Spinal cord (tissue), 9 donors: ENCODE measurements at regions not wholly inside any gene's neighbourhood (a gene's known extent, or its start where the extent isn't known, plus 50 kb on each side); places are given as distances from the start of the nearest gene placed in this dataset.
A peak's percentile ranks its signal among the peaks of the same experiment; 100 is the strongest.

Source experiments
- DNase-seq, 6 donors: peaks; one replicate each; pipeline versions ENCODE4 v3.0.0 to v3.0.0-alpha.2; 2013 to 2015; ENCODE audit warnings: low spot score in 6 of 6, low read depth in 4 of 6
- H3K27ac ChIP-seq: one replicate; pipeline ENCODE4 v1.5.1; 2013; ENCODE audit warnings: low read depth, low read length, control low read depth
- H3K27me3 ChIP-seq: one replicate; pipeline ENCODE4 v1.6.1; 2013; ENCODE audit warnings: low read length; ENCODE audit not compliant: control insufficient read depth, insufficient read depth
- H3K36me3 ChIP-seq: one replicate; pipeline ENCODE4 v1.6.1; 2013; ENCODE audit warnings: low read length; ENCODE audit not compliant: control insufficient read depth, insufficient read depth
- H3K4me1 ChIP-seq: one replicate; pipeline ENCODE4 v1.6.1; 2013; ENCODE audit warnings: low read length; ENCODE audit not compliant: control insufficient read depth, insufficient read depth
- H3K4me3 ChIP-seq: one replicate; pipeline ENCODE4 v1.5.1; 2013; ENCODE audit warnings: low read depth, low read length, control low read depth
- H3K9me3 ChIP-seq: one replicate; pipeline ENCODE4 v1.6.1; 2013; ENCODE audit warnings: low read length; ENCODE audit not compliant: control insufficient read depth, insufficient read depth
- WGBS: methylation state at CpG from one replicate; pipeline ENCODE4 v1.1.5; 2013; ENCODE audit warnings: missing lambda C conversion rate; ENCODE audit not compliant: insufficient coverage; 5-methylcytosine and 5-hydroxymethylcytosine counted together
- donor health status: healthy.

- H3K4me1 ChIP-seq, result no peaks in the 10 kb centered on the region
- no peaks in the 10 kb centered on the region for H3K27me3 ChIP-seq
- H3K27ac ChIP-seq, result no peak overlapping the region
- H3K36me3 ChIP-seq, result no peaks in the 10 kb centered on the region
- no peak overlapping the region for H3K4me3 ChIP-seq
- WGBS, result 88% methylated on average over 1 of the region's 1 CpG
- no peak for DNase-seq
- peaks cover 5% of the 10 kb centered on the region for H3K9me3 ChIP-seq
Observed at GRCh38 chr14:44372807-44373489, 134.1 kb downstream of the FSCB start.

GRCh38 chr14:44372231-44372630 is 134.9 kb downstream of the FSCB start:
- Histone ChIP-seq H3K4me1 (no peaks in the 10 kb centered on the region), H3K36me3 (no peaks in the 10 kb centered on the region), H3K9me3 (peaks cover 5% of the 10 kb centered on the region), H3K4me3 (no peak overlapping the region), H3K27me3 (no peaks in the 10 kb centered on the region), H3K27ac (no peak overlapping the region)
- DNase-seq, result no peak

- no peak overlapping the region for H3K27ac ChIP-seq
- WGBS, result no CpG with 5 or more reads among the region's 1 CpG
- no peak for DNase-seq
- no peaks in the 10 kb centered on the region for H3K27me3 ChIP-seq
- H3K4me1 ChIP-seq, result no peaks in the 10 kb centered on the region
- H3K36me3 ChIP-seq, result no peaks in the 10 kb centered on the region
- no peaks in the 10 kb centered on the region for H3K9me3 ChIP-seq
- no peak overlapping the region for H3K4me3 ChIP-seq
Observed at GRCh38 chr14:44370727-44371126, 136.4 kb downstream of the FSCB start.

GRCh38 chr14:44369401-44370123 is 137.5 kb downstream of the FSCB start:
- Histone ChIP-seq H3K9me3 (no peaks in the 10 kb centered on the region), H3K36me3 (no peaks in the 10 kb centered on the region), H3K27ac (no peak overlapping the region), H3K27me3 (no peaks in the 10 kb centered on the region), H3K4me3 (no peak overlapping the region), H3K4me1 (no peaks in the 10 kb centered on the region)
- peak in 1 of 6 donors; percentile 4 for DNase-seq

- no peaks in the 10 kb centered on the region for H3K9me3 ChIP-seq
- H3K27me3 ChIP-seq, result no peaks in the 10 kb centered on the region
- no peaks in the 10 kb centered on the region for H3K36me3 ChIP-seq
- no peak overlapping the region for H3K27ac ChIP-seq
- WGBS, result no CpG with 5 or more reads among the region's 2 CpGs
- H3K4me3 ChIP-seq, result no peak overlapping the region
- DNase-seq, result no peak
- no peaks in the 10 kb centered on the region for H3K4me1 ChIP-seq
Observed at GRCh38 chr14:44361083-44361482, 146.0 kb downstream of the FSCB start.

GRCh38 chr14:44353805-44354204 is 153.3 kb downstream of the FSCB start:
- Histone ChIP-seq H3K4me3 (no peak overlapping the region), H3K36me3 (no peaks in the 10 kb centered on the region), H3K4me1 (no peaks in the 10 kb centered on the region), H3K9me3 (no peaks in the 10 kb centered on the region), H3K27me3 (no peaks in the 10 kb centered on the region), H3K27ac (no peak overlapping the region)
- 100% methylated on average over 1 of the region's 3 CpGs for WGBS
- no peak for DNase-seq

GRCh38 chr14:44352201-44352600 is 154.9 kb downstream of the FSCB start:
- Histone ChIP-seq H3K27me3 (no peaks in the 10 kb centered on the region), H3K36me3 (no peaks in the 10 kb centered on the region), H3K4me1 (no peaks in the 10 kb centered on the region), H3K27ac (no peak overlapping the region), H3K4me3 (no peak overlapping the region), H3K9me3 (peaks cover 3% of the 10 kb centered on the region)
- peak in 1 of 6 donors; percentile 47 for DNase-seq
- WGBS, result no CpG with 5 or more reads among the region's 1 CpG

- WGBS, result no CpG with 5 or more reads among the region's 1 CpG
- Histone ChIP-seq H3K36me3 (no peaks in the 10 kb centered on the region), H3K9me3 (peaks cover 3% of the 10 kb centered on the region), H3K27ac (no peak overlapping the region), H3K27me3 (no peaks in the 10 kb centered on the region), H3K4me1 (no peaks in the 10 kb centered on the region), H3K4me3 (no peak overlapping the region)
- DNase-seq, result no peak
Observed at GRCh38 chr14:44347316-44347715, 159.8 kb downstream of the FSCB start.

GRCh38 chr14:44341116-44341515 is 166.0 kb downstream of the FSCB start:
- WGBS, result 67% methylated on average over 1 of the region's 3 CpGs
- H3K9me3 ChIP-seq, result no peaks in the 10 kb centered on the region
- H3K4me1 ChIP-seq, result no peaks in the 10 kb centered on the region

GRCh38 chr14:44339862-44340261 is 167.2 kb downstream of the FSCB start:
- no peaks in the 10 kb centered on the region for H3K36me3 ChIP-seq

More at GRCh38 chr14:44341116-44341515, 166.0 kb downstream of the FSCB start:
- no peak overlapping the region for H3K27ac ChIP-seq
- H3K4me3 ChIP-seq, result no peak overlapping the region
- H3K36me3 ChIP-seq, result no peaks in the 10 kb centered on the region
- DNase-seq, result peak in 2 of 6 donors; percentile 35 to 81
- no peaks in the 10 kb centered on the region for H3K27me3 ChIP-seq

More at GRCh38 chr14:44339862-44340261, 167.2 kb downstream of the FSCB start:
- H3K27ac ChIP-seq, result no peak overlapping the region
- no peaks in the 10 kb centered on the region for H3K27me3 ChIP-seq
- no peak overlapping the region for H3K4me3 ChIP-seq
- H3K4me1 ChIP-seq, result no peaks in the 10 kb centered on the region
- no peak for DNase-seq
- WGBS, result no CpG with 5 or more reads among the region's 1 CpG
- H3K9me3 ChIP-seq, result no peaks in the 10 kb centered on the region
